HG02884 (cell line): ENCODE measurements at regions not wholly inside any gene's neighbourhood (a gene's known extent, or its start where the extent isn't known, plus 50 kb on each side); places are given as distances from the start of the nearest gene placed in this dataset.

Experiments used
- ATAC-seq: cut with Tn5 transposase; IDR thresholded peaks from one replicate; pipeline ENCODE4 v1.9.1; 2021; ENCODE audit warnings: mild to moderate bottlenecking, moderate library complexity; ENCODE audit not compliant: unreplicated experiment

DNA sequence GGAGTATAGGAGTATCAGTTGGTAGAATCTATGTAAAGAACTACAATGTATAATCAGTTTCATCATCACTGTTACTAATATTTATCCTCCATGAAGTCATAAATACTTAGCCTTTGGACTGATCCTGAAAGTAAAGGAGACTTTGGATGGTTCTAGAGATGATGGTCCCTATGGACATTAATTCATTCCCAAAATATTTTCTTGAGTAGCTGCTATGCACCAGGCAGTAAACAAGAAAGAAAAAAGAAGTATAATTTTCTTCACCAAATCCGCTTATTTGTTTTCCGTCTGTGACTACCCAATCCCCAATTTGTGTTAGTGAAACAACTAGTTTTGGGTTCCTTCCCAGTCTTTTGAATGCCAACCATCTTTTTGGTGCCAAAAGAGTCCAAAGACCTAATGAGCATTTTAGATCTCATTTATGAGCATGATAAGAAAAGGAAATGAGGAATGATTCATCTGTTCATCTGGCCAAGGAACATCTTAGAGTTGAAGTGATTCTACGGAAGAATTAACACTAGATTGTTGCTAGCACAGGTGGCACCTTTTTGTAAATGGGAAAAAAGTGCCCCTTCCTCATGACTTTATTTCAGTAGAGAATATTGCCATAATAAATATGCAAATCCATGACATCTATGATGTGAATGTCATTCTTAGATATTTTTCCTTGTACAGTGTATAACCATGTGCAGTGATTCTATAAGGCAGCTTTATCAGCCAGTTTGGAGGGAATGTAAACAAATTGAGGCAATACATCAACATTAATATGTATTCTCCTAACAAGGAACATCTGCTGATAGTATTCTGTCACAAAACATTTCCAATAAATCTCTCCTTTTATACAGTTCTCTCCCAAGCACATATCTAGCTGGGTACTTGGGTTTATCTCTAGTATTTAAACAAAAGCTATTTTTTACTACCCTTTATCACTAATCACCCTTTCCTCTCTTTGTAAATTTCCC, 85.1 kb upstream of the CCDC91 start:
- ATAC-seq, result no peak

GRCh38 chr12:28107679-28108078, 82.6 kb upstream of the CCDC91 start:
- no peak for ATAC-seq

DNA sequence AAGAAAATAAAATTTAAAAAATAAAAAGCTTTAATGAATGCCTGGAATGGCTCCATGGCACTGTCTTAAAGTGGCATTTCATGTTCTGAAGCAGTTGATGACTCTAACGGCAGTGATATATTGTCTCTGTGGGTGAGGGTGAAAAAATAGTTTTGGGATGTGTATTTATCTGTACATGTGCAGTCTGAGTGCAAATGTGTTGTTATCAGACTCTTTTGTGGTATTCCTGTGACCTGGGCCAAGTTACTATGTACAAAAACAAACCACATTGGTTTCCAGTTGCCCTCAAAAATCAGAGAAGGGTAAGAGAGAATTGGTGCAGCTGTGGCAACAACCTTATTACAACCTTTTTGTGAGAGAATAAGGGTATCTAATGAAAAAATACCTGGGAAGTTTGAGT, 81.7 kb upstream of the CCDC91 start:
- ATAC-seq, result no peak

GRCh38 chr12:28110329-28110728, 79.9 kb upstream of the CCDC91 start:
- ATAC-seq, result no peak

DNA sequence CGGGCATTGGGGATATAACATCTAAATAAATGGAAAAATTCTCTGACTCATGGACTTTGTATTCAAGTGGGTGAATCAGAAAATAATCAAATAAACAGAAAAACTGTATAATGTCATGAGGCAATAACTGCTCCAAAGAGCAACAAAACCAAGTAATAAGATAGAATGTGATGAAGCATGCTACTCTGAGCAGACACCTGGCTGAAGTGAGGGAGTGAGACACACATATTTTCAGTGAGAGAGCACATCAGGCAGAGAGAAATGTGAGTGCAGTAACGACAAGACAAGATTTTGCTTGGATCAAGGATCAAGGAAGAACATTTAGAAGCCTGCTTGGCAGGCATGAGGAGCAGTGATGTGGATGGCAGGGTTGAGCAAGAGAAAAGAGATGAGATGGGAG, 75.8 kb upstream of the CCDC91 start:
- ATAC-seq, result no peak

DNA sequence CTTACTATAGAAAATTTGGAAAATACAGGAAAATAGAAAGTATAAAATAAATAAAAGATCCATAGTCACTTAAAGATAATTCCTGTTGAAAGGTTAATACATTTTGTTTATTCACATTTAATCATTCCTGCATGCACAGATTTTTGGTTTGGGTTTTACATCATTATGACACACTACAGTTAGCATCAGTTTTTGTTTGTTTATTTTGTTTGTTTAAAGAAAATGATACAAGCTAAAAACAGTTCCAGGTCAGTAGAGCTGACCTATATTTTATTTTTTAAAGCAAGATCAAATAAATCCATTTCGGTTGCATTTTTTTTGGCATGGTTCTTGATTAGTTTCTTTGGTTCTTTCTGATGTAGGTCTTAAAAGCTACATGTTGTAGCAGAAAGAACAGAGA, 68.8 kb upstream of the CCDC91 start:
- no peak for ATAC-seq

GRCh38 chr12:28121899-28122655, 68.2 kb upstream of the CCDC91 start:
- ATAC-seq, result no peak

DNA sequence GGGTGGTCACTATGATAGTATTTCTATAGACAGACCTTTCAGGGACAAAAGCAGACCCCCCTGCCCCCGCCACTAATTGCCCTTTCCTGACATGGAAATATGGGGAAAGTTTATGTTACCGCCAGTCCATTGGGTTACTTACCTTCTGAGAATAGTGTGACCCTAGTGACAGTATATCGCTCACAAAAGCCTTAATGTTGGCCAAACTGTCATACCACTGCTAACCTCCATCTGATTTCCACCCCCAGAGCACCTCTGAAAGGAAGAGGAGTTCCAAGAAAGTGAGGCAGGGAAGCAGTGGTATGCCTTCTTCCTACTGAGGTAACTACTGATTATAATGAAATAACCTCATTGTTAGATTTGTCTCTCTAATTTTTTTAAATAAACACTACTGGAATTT, 67.5 kb upstream of the CCDC91 start:
- ATAC-seq, result no peak

DNA sequence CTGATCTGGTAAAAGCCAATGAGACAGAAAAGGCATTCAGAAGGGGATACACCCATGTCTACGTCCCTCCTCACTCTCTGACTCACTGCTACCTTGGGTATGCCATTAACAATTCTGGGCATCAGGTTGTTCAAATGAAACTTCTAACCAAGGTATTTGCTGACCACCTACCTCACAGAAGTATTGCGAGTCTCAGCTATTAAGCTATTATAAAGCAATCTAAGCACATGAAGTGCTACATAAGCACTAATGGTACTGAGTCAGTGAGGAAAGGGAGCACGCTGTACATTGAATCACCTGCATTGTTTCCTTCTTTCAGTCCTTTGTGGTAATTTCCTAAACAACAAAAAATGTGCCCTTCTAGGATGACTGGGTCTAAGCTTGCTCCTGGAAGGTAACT, 62.8 kb upstream of the CCDC91 start:
- no peak for ATAC-seq

DNA sequence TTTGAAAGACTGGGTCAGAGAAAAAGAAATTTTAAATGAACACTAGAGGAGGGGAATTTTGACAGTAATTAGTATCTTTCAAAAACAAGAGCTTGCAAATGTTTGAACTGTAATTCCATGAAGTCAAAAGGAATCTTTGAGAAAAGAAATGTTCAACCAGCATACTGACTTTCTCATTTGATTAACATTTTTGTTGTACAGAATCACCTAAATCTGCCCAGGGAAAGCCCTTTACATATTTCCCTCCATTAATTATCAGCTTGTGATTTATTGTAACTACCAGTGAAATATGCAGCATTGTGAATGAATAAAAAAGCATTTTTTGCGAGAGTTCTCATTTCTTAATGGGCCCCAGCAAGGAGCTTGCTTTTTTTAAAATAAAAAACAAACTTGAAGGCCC, 61.2 kb upstream of the CCDC91 start:
- ATAC-seq, result no peak

GRCh38 chr12:28130234-28130624, 60.0 kb upstream of the CCDC91 start:
- ATAC-seq, result no peak

DNA sequence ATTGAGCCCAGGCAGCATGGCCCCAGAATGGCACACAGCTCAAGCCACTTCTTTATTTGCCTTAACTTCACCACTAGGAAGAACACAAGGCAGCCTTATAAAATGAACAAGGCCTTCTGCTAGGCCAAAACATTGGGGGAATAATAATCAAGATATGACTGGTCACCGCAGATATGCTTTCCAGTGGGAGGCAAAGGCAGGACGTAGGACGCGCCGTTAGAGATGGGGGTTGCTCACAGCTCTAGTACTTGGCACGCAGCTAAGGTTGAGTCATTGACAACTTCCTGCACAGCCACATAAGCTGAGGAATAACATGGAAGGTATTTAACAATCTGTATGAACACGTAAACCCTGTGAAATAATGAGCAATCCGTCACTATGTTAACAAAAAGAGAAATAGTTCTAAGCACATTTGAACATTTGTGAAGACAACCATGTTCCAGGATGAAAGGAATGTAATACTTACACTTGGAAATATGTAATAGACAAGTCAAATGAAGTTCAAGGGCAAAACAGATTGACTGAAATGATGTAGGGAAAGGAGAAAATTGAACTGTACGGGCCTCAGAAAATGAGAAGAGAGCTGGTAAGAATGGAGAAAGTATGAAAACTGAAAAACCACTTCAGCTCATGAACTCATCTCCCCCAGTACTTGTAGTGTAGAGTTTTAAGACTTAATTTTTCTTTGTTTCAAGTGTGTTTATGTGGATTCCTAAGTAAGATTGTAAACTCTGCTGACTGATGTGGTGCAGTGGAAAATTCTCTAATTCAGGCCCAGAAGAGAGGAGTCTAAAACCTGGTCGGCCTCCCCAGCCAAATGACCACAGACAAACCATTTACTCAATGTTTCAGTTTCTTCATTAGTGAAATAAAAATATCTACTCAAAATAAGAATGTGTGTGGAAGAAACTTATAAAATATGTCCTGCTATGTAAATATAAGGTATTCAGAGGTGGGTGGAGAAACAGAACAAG, 59.3 kb upstream of the CCDC91 start:
- no peak for ATAC-seq

- no peak for ATAC-seq
Observed at GRCh38 chr12:28132398-28132797, 57.9 kb upstream of the CCDC91 start.

DNA sequence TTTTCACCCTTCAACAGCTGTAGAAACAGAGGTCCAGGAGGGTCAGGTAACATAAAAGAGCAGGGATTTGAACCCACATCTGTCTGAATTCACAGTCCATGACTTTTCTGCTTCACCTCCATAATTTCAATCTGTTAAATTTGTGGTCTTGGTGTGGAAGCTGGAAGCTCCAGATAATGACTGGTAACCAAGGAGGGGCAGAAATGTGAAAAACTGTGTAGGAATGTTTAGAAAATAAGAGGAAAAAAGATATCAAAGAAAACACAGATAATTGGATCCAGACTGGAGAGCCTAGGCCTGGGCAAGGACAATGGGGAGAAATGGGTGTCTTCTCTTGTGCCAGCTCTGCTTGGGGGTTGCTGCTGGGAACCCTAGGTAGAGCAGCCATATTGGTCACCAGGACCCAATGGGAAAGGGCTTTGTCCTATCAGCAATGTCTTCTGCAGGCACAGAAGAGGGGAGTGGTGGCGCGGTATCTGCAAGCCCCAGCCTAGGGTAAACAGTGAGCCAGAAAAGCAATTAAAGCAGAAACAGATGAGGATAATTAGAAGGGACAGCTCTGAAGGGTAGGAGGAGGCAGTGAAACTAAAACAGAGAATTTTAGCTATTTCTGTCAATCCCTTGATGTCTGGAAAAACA, 54.3 kb upstream of the CCDC91 start:
- ATAC-seq, result no peak

GRCh38 chr12:28137414-28137813, 52.8 kb upstream of the CCDC91 start:
- no peak for ATAC-seq

DNA sequence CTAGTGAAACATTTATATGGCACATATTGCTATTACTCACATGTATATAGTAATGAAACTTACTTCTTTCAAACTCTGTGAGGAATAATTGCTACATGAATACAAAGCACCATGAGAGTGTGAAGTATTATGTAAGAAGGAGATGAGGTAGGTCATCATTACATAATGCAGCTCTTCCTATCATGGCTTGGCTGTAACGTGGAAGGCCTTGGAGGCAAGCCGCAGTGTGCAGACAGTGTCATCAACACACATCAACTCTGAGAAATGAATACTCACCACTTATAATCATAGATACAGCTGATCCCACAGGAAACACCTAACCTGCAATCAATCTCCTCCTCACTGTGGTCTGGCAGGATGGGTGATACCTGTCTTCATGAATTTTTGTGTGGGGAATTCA, 49.9 kb upstream of the CCDC91 start:
- no peak for ATAC-seq
